OCI-LY7 (cell line): ENCODE measurements at regions not wholly inside any gene's neighbourhood (a gene's known extent, or its start where the extent isn't known, plus 50 kb on each side); places are given as distances from the start of the nearest gene placed in this dataset.

Source experiments
- BruUV-seq: library from RNA; stranded (reverse); fragments of 400-500 nt; replicated peaks from 2 replicates; lab custom pipeline; 2021; lab: Mats Ljungman, UMichigan
- CTCF ChIA-PET: fragments of 300-600 bp; sonication (Branson Sonifier 250); formaldehyde crosslinking; loops from one replicate; lab custom pipeline; 2022; ENCODE audit warnings: antibody characterized with exemption; ENCODE audit not compliant: unreplicated experiment; lab: Charles Lee
- POLR2A ChIA-PET: fragments of 300-600 bp; sonication (Branson Sonifier 250); formaldehyde crosslinking; loops from one replicate; lab custom pipeline; 2022; ENCODE audit warnings: antibody characterized with exemption; lab: Charles Lee
- DNase-seq: peaks from one replicate; pipeline ENCODE4 v3.0.0-alpha.2; 2015; ENCODE audit warnings: low spot score
- H2AFZ ChIP-seq: fragments of 200-600 bp; sonication (generic), shearing (Covaris generic); 2 replicates; pipeline ENCODE4 v1.6.1; 2014; ENCODE audit warnings: mild to moderate bottlenecking, antibody characterized with exemption, low read length, moderate library complexity
- H3K27ac ChIP-seq: fragments of 200-600 bp; sonication (generic); 2 replicates; pipeline ENCODE4 v1.5.1; 2014; ENCODE audit warnings: mixed run types, low read depth, mild to moderate bottlenecking, moderate library complexity, low read length, inconsistent platforms; ENCODE audit not compliant: poor library complexity, severe bottlenecking
- H3K36me3 ChIP-seq: fragments of 200-600 bp; sonication (generic); 2 replicates; pipeline ENCODE4 v1.6.1; 2014; ENCODE audit warnings: mild to moderate bottlenecking, antibody characterized with exemption, low read length, moderate library complexity, mixed read lengths; ENCODE audit not compliant: insufficient read depth
- H3K4me1 ChIP-seq: fragments of 200-600 bp; sonication (generic); 2 replicates; pipeline ENCODE4 v1.5.1; 2014; ENCODE audit warnings: mild to moderate bottlenecking, low read length; ENCODE audit not compliant: insufficient read depth, poor library complexity, severe bottlenecking
- H3K4me2 ChIP-seq: fragments of 200-600 bp; sonication (generic); 2 replicates; pipeline ENCODE4 v1.6.1; 2014; ENCODE audit warnings: mild to moderate bottlenecking, low read length
- H3K4me3 ChIP-seq: fragments of 200-600 bp; sonication (generic); 2 replicates; pipeline ENCODE4 v1.5.1; 2014; ENCODE audit warnings: mild to moderate bottlenecking, low read depth, low read length; ENCODE audit not compliant: poor library complexity, severe bottlenecking
- H3K79me2 ChIP-seq: fragments of 200-600 bp; sonication (generic); 2 replicates; pipeline ENCODE4 v1.6.1; 2016; ENCODE audit warnings: low read depth, mild to moderate bottlenecking, low read length, moderate library complexity, mixed read lengths; ENCODE audit not compliant: insufficient read depth
- H3K9me2 ChIP-seq: fragments of 200-600 bp; sonication (generic); 2 replicates; pipeline ENCODE4 v1.6.1; 2016; ENCODE audit warnings: mild to moderate bottlenecking, low read length, mixed read lengths; ENCODE audit not compliant: insufficient read depth
- H3K9me3 ChIP-seq: fragments of 200-600 bp; sonication (generic); 2 replicates; pipeline ENCODE4 v1.6.1; 2014; ENCODE audit warnings: mild to moderate bottlenecking, mixed run types, low read length, mixed read lengths
- H4K20me1 ChIP-seq: fragments of 200-600 bp; sonication (generic); 2 replicates; pipeline ENCODE4 v1.6.1; 2014; ENCODE audit warnings: mild to moderate bottlenecking, antibody characterized with exemption, low read length, moderate library complexity, mixed read lengths; ENCODE audit not compliant: insufficient read depth
- EZH2phosphoT487 ChIP-seq: fragments of 200-600 bp; sonication (generic); IDR thresholded peaks from 2 replicates; pipeline ENCODE4 v1.6.1; 2018; ENCODE audit warnings: low read depth, borderline replicate concordance, mild to moderate bottlenecking, mixed run types, antibody characterized with exemption, low read length, moderate library complexity, mixed read lengths
- intact Hi-C: fragments of 100-400 bp; cut with micrococcal nuclease; formaldehyde crosslinking; loops from one replicate; pipeline ENCODE4 v1.10.0; 2022; ENCODE audit not compliant: unreplicated experiment
- TF ChIP-seq, protein P1 (sequence below): fragments of 200-600 bp; sonication (generic); conservative IDR thresholded peaks from 2 replicates; pipeline ENCODE4 v1.5.1; 2014; ENCODE audit warnings: mild to moderate bottlenecking, antibody characterized with exemption, low read length, moderate library complexity, mixed read lengths

DNA sequence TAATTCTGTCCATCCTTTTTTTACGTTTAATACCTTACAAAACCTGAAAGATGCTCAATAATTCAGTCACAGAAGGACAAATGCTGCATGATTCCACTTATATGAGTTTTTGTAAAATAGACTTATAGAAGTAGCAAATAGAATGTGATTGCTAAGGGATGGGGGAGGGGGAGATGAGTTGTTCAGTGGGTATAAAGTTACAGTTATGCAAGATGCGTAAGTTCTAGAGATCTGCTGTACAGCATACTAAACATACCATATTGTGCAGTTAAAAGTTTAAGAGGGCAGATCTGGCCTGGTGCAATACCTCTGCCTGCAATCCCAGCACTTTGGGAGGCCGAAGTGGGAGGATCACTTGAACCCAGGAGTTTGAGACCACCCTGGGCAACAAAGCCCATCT lies 78.8 kb downstream of the TET3 start:
- H3K4me2 ChIP-seq, result no peak overlapping the region

DNA sequence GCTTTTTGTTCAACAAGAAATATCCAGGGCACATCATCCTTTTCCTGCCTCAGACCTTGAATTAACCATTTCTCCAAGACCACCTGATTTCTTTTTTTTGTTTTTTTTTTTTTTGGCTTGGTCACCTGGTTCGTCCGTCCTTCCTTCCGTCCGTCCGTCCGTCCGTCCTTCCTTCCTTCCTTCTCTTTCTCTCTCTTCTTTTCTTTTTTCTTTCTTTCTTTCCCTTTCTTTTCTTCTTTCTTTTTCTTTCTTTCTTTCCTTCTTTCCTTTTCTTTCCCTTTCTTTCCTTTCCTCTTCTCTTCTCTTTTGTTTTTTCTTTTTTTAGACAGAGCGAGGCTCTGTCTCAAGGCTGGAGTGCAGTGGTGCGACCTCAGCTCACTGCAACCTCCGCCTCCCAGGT lies 80.7 kb downstream of the TET3 start:
- CTCF ChIA-PET, result interaction anchor here (0.6 kb wide), 1 partner anchor 15 kb away, joined by 3 read pairs; no protein-coding TSS in a partner anchor
- DNase-seq, result no peak
- BruUV-seq, result no TSS peak
- H3K9me2 ChIP-seq, result no peaks in the 10 kb centered on the region
- peaks cover 11% of the 10 kb centered on the region for H3K36me3 ChIP-seq
- POLR2A ChIA-PET, result interaction anchor here (1.8 kb wide), 1 partner anchor 9 kb away, joined by 4 read pairs; no protein-coding TSS in a partner anchor
- no peak overlapping the region for H3K27ac ChIP-seq
- no peaks in the 10 kb centered on the region for H3K9me3 ChIP-seq
- no peaks in the 10 kb centered on the region for H3K4me1 ChIP-seq
- no peak overlapping the region for H2AFZ ChIP-seq
- no peak for TF ChIP-seq EZH2phosphoT487
- TF ChIP-seq, protein P1, sequence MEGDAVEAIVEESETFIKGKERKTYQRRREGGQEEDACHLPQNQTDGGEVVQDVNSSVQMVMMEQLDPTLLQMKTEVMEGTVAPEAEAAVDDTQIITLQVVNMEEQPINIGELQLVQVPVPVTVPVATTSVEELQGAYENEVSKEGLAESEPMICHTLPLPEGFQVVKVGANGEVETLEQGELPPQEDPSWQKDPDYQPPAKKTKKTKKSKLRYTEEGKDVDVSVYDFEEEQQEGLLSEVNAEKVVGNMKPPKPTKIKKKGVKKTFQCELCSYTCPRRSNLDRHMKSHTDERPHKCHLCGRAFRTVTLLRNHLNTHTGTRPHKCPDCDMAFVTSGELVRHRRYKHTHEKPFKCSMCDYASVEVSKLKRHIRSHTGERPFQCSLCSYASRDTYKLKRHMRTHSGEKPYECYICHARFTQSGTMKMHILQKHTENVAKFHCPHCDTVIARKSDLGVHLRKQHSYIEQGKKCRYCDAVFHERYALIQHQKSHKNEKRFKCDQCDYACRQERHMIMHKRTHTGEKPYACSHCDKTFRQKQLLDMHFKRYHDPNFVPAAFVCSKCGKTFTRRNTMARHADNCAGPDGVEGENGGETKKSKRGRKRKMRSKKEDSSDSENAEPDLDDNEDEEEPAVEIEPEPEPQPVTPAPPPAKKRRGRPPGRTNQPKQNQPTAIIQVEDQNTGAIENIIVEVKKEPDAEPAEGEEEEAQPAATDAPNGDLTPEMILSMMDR, result no peak
- intact Hi-C loops, result no loop called here
- H3K79me2 ChIP-seq, result peaks cover 5% of the 10 kb centered on the region; the same call in 1 of the 2 replicates
- no peaks in the 10 kb centered on the region for H4K20me1 ChIP-seq
- H3K4me2 ChIP-seq, result no peak overlapping the region
- H3K4me3 ChIP-seq, result no peak overlapping the region

More for the DNA sequence above, 78.8 kb downstream of the TET3 start:
- TF ChIP-seq EZH2phosphoT487, result no peak
- TF ChIP-seq, protein P1, result no peak
- no peak for DNase-seq
- Histone ChIP-seq H3K36me3 (peaks cover 11% of the 10 kb centered on the region), H3K9me3 (no peaks in the 10 kb centered on the region), H3K4me1 (no peaks in the 10 kb centered on the region), H3K4me3 (no peak overlapping the region), H4K20me1 (no peaks in the 10 kb centered on the region), H2AFZ (no peak overlapping the region), H3K79me2 (peaks cover 3% of the 10 kb centered on the region; the same call in 1 of the 2 replicates), H3K27ac (no peak overlapping the region), H3K9me2 (no peaks in the 10 kb centered on the region)
- CTCF ChIA-PET, result no interaction called here
- no TSS peak for BruUV-seq
- intact Hi-C loops, result no loop called here
- POLR2A ChIA-PET, result interaction anchor here (1.8 kb wide), 1 partner anchor 10 kb away, joined by 4 read pairs; no protein-coding TSS in a partner anchor

DNA sequence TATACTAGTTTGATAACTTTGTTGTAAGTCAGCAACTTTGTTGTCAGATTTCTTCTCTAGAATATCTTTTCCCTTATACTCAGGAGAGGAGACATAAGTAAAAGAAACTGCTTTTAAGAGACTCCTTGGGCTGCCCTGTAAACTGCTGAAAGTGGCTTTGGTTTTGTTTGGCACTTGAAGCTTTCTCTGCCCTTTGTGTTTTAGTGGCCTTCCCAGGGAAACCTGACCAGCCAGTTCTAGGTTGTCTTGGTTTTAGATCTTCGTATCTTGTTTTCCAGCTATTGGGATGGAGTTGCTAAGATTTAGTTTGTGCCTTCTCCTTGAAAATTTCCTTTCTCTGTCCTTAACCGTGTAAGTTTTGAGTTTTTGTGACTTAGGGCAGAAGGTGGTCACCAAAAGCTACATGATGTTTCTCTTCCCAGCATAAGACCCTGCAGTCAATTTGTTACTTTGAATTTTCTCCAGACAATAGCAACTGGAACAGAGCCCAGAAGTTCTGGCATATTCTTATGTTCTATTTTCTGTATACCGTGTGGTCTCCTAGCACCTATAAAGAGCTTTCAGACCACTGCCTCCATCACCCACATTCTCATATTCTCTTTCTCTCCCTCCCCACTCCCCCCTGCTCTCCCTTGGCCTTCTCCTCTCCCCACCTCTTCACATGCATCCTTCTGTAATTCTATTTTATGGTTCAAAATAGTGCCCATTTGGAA lies 81.1 kb downstream of the BOLA3 start:
- H3K4me2 ChIP-seq, result no peak overlapping the region
- CTCF ChIA-PET, result no interaction called here
- no TSS peak for BruUV-seq
- TF ChIP-seq, protein P1, result no peak
- no peak for TF ChIP-seq EZH2phosphoT487
- POLR2A ChIA-PET, result interaction anchor here (0.5 to 0.9 kb wide), 2 partner anchors 14 to 323 kb away, joined by 3 to 4 read pairs; no protein-coding TSS in a partner anchor
- no peaks in the 10 kb centered on the region for H4K20me1 ChIP-seq
- no peak overlapping the region for H2AFZ ChIP-seq
- H3K9me2 ChIP-seq, result no peaks in the 10 kb centered on the region
- H3K4me1 ChIP-seq, result no peaks in the 10 kb centered on the region
- intact Hi-C loops, result no loop called here
- peaks cover 5% of the 10 kb centered on the region; the same call in 1 of the 2 replicates for H3K79me2 ChIP-seq
- peaks cover 18% of the 10 kb centered on the region for H3K36me3 ChIP-seq
- no peaks in the 10 kb centered on the region for H3K9me3 ChIP-seq
- no peak overlapping the region for H3K4me3 ChIP-seq
- no peak for DNase-seq
- H3K27ac ChIP-seq, result no peak overlapping the region
